Fibroblast of lung (primary cell): ENCODE measurements at regions not wholly inside any gene's neighbourhood (a gene's known extent, or its start where the extent isn't known, plus 50 kb on each side); places are given as distances from the start of the nearest gene placed in this dataset.

Source experiments
- CTCF ChIP-seq, 2 donors: IDR thresholded peaks in 1 of 2; conservative IDR thresholded peaks in 1 of 2; 1 replicate in 1 of 2; 2 replicates in 1 of 2; pipeline ENCODE4 v1.5.1; 2011 to 2012; ENCODE audit warnings: low read length in 2 of 2, control low read depth in 1 of 2, inconsistent platforms in 1 of 2, low read depth in 1 of 2, mild to moderate bottlenecking in 1 of 2
- EZH2 ChIP-seq: IDR thresholded peaks from 2 replicates; pipeline ENCODE4 v1.5.1; 2012; ENCODE audit warnings: low read length, control low read depth, mild to moderate bottlenecking; ENCODE audit errors: missing control alignments

GRCh38 chr11:29751618-29752017 lies 265.2 kb downstream of the KCNA4 start:
- TF ChIP-seq CTCF (conservative IDR thresholded peaks at IDR 0.05 in 1 of 2, IDR thresholded peaks at IDR 0.05 in 1 of 2; ENCODE audit: low read depth in 1 of 2, low read length in 2 of 2), result no peak
- TF ChIP-seq EZH2, result no peak
